Endodermal cell (in vitro differentiated cells): ENCODE measurements at regions not wholly inside any gene's neighbourhood (a gene's known extent, or its start where the extent isn't known, plus 50 kb on each side); places are given as distances from the start of the nearest gene placed in this dataset.

Source experiments
- DNase-seq: peaks from one replicate; pipeline ENCODE4 v3.0.0-alpha.2; 2017
- H3K27ac ChIP-seq: 2 replicates; pipeline ENCODE4 v1.5.1; 2013; ENCODE audit warnings: mild to moderate bottlenecking, low read depth, low read length, moderate library complexity
- H3K27me3 ChIP-seq: 2 replicates; pipeline ENCODE4 v1.6.1; 2013; ENCODE audit warnings: mild to moderate bottlenecking, low read length, moderate library complexity; ENCODE audit not compliant: insufficient read depth, control insufficient read depth, poor library complexity, severe bottlenecking
- H3K36me3 ChIP-seq: 2 replicates; pipeline ENCODE4 v1.7.0; 2013; ENCODE audit warnings: mild to moderate bottlenecking, low read length, moderate library complexity; ENCODE audit not compliant: control insufficient read depth, insufficient read depth
- H3K4me1 ChIP-seq: one replicate; pipeline ENCODE4 v1.7.0; 2013; ENCODE audit warnings: low read length; ENCODE audit not compliant: control insufficient read depth, insufficient read depth
- H3K4me3 ChIP-seq: 2 replicates; pipeline ENCODE4 v1.5.1; 2013; ENCODE audit warnings: mild to moderate bottlenecking, low read length, moderate library complexity
- H3K9ac ChIP-seq: 2 replicates; pipeline ENCODE4 v1.6.1; 2013; ENCODE audit warnings: mild to moderate bottlenecking, low read length, moderate library complexity; ENCODE audit not compliant: poor library complexity, severe bottlenecking; ENCODE audit errors: extremely low read depth
- H3K9me3 ChIP-seq: 2 replicates; pipeline ENCODE4 v1.6.1; 2013; ENCODE audit warnings: mild to moderate bottlenecking, low read length, moderate library complexity; ENCODE audit not compliant: control insufficient read depth
- H3K27ac Mint-ChIP-seq: 2 replicates; pipeline ENCODE4 v1.8.0; 2020; ENCODE audit warnings: mixed read lengths
- H3K27me3 Mint-ChIP-seq: 2 replicates; pipeline ENCODE4 v1.8.0; 2021; ENCODE audit warnings: mild to moderate bottlenecking, mixed read lengths; ENCODE audit not compliant: insufficient read depth
- H3K36me3 Mint-ChIP-seq: 2 replicates; pipeline ENCODE4 v1.8.0; 2020; ENCODE audit warnings: low read depth, mixed read lengths
- H3K4me1 Mint-ChIP-seq: 2 replicates; pipeline ENCODE4 v1.8.0; 2020; ENCODE audit warnings: mixed read lengths
- H3K4me3 Mint-ChIP-seq: 2 replicates; pipeline ENCODE4 v1.8.0; 2020; ENCODE audit warnings: mild to moderate bottlenecking, moderate library complexity, mixed read lengths
- H3K9me3 Mint-ChIP-seq: 2 replicates; pipeline ENCODE4 v1.8.0; 2020; ENCODE audit warnings: mild to moderate bottlenecking, mixed read lengths
- CTCF ChIP-seq: fragments of 200-600 bp; sonication (generic); conservative IDR thresholded peaks from 2 replicates; pipeline ENCODE4 v1.5.0; 2021; ENCODE audit warnings: antibody characterized with exemption, mild to moderate bottlenecking
- WGBS, 2 experiments: methylation state at CpG; one replicate each; pipeline versions ENCODE4 v1.1.5 to v1.1.7; 2013; ENCODE audit warnings: missing lambda C conversion rate in 2 of 2, mixed read lengths in 1 of 2; ENCODE audit not compliant: insufficient coverage in 1 of 2, insufficient read length in 1 of 2; 5-methylcytosine and 5-hydroxymethylcytosine counted together

- no peaks in the 10 kb centered on the region for H3K9me3 ChIP-seq
- no peak overlapping the region for H3K27ac ChIP-seq
- Mint-ChIP-seq H3K9me3 (no peaks in the 10 kb centered on the region), H3K36me3 (no peaks in the 10 kb centered on the region), H3K27me3 (no peaks in the 10 kb centered on the region), H3K4me1 (peaks cover 8% of the 10 kb centered on the region), H3K27ac (no peak overlapping the region), H3K4me3 (no peak overlapping the region)
- no peaks in the 10 kb centered on the region for H3K27me3 ChIP-seq
- 90 to 94% methylated on average over 4 of the region's 4 CpGs for WGBS, 2 experiments
- peak; percentile 13 for TF ChIP-seq CTCF
- peaks cover 5% of the 10 kb centered on the region for H3K4me1 ChIP-seq
- DNase-seq, result no peak
- no peak overlapping the region for H3K4me3 ChIP-seq
- H3K36me3 ChIP-seq, result no peaks in the 10 kb centered on the region
- no peak overlapping the region for H3K9ac ChIP-seq
Observed at GRCh38 chr5:54748527-54748926, 231.0 kb downstream of the SNX18 start.

GRCh38 chr5:54746777-54747398 is 229.3 kb downstream of the SNX18 start:
- peaks cover 9% of the 10 kb centered on the region for H3K4me1 ChIP-seq
- no peaks in the 10 kb centered on the region for H3K36me3 ChIP-seq
- TF ChIP-seq CTCF, result no peak
- no peak for DNase-seq
- Mint-ChIP-seq H3K4me1 (peaks cover 15% of the 10 kb centered on the region), H3K36me3 (no peaks in the 10 kb centered on the region), H3K4me3 (no peak overlapping the region), H3K27ac (no peak overlapping the region), H3K27me3 (no peaks in the 10 kb centered on the region), H3K9me3 (no peaks in the 10 kb centered on the region)
- no peaks in the 10 kb centered on the region for H3K9me3 ChIP-seq
- H3K9ac ChIP-seq, result no peak overlapping the region
- H3K4me3 ChIP-seq, result no peak overlapping the region
- WGBS, 2 experiments, result 92 to 95% methylated on average over 9 to 10 of the region's 10 CpGs
- no peak overlapping the region for H3K27ac ChIP-seq
- no peaks in the 10 kb centered on the region for H3K27me3 ChIP-seq

- H3K36me3 ChIP-seq, result no peaks in the 10 kb centered on the region
- 91 to 94% methylated on average over 5 to 8 of the region's 8 CpGs for WGBS, 2 experiments
- no peaks in the 10 kb centered on the region for H3K27me3 ChIP-seq
- no peaks in the 10 kb centered on the region for H3K36me3 Mint-ChIP-seq
- H3K9me3 ChIP-seq, result no peaks in the 10 kb centered on the region
- no peak overlapping the region for H3K9ac ChIP-seq
- no peak overlapping the region for H3K27ac ChIP-seq
- no peaks in the 10 kb centered on the region for H3K27me3 Mint-ChIP-seq
- H3K4me1 Mint-ChIP-seq, result peaks cover 18% of the 10 kb centered on the region
- TF ChIP-seq CTCF, result no peak
- peaks cover 9% of the 10 kb centered on the region for H3K4me1 ChIP-seq
- no peak overlapping the region for H3K4me3 ChIP-seq
- no peak overlapping the region for H3K27ac Mint-ChIP-seq
- H3K4me3 Mint-ChIP-seq, result no peak overlapping the region
- DNase-seq, result no peak
- no peaks in the 10 kb centered on the region for H3K9me3 Mint-ChIP-seq
Observed at GRCh38 chr5:54746346-54746745, 228.8 kb downstream of the SNX18 start.
